ENCODE measurements at regions not wholly inside any gene's neighbourhood (a gene's known extent, or its start where the extent isn't known, plus 50 kb on each side); places are given as distances from the start of the nearest gene placed in this dataset.

DNA sequence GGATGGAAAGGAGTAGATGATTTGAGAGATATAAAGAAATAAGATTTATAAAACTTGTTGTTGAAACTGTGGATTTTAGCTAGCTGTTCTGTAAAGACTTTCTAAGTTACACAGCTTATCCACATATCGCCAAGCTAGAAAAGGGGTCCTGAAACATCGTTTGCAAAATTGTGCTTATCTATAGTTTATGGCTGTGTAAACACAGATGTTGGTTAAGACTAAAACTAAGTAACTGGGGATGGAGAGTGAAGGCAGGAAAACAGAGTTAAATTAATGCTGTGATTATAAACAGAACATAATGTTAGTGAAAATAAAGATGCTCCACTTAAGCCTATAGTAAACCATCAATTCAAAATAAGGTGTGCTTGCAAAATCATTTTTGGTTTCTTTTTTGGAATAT, 311.3 kb upstream of the DDHD1 start:
- TF ChIP-seq, protein P1, sequence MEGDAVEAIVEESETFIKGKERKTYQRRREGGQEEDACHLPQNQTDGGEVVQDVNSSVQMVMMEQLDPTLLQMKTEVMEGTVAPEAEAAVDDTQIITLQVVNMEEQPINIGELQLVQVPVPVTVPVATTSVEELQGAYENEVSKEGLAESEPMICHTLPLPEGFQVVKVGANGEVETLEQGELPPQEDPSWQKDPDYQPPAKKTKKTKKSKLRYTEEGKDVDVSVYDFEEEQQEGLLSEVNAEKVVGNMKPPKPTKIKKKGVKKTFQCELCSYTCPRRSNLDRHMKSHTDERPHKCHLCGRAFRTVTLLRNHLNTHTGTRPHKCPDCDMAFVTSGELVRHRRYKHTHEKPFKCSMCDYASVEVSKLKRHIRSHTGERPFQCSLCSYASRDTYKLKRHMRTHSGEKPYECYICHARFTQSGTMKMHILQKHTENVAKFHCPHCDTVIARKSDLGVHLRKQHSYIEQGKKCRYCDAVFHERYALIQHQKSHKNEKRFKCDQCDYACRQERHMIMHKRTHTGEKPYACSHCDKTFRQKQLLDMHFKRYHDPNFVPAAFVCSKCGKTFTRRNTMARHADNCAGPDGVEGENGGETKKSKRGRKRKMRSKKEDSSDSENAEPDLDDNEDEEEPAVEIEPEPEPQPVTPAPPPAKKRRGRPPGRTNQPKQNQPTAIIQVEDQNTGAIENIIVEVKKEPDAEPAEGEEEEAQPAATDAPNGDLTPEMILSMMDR (IDR thresholded peaks at IDR 0.05; ENCODE audit: insufficient read depth, low read length), result no peak
- TF ChIP-seq, protein P2, sequence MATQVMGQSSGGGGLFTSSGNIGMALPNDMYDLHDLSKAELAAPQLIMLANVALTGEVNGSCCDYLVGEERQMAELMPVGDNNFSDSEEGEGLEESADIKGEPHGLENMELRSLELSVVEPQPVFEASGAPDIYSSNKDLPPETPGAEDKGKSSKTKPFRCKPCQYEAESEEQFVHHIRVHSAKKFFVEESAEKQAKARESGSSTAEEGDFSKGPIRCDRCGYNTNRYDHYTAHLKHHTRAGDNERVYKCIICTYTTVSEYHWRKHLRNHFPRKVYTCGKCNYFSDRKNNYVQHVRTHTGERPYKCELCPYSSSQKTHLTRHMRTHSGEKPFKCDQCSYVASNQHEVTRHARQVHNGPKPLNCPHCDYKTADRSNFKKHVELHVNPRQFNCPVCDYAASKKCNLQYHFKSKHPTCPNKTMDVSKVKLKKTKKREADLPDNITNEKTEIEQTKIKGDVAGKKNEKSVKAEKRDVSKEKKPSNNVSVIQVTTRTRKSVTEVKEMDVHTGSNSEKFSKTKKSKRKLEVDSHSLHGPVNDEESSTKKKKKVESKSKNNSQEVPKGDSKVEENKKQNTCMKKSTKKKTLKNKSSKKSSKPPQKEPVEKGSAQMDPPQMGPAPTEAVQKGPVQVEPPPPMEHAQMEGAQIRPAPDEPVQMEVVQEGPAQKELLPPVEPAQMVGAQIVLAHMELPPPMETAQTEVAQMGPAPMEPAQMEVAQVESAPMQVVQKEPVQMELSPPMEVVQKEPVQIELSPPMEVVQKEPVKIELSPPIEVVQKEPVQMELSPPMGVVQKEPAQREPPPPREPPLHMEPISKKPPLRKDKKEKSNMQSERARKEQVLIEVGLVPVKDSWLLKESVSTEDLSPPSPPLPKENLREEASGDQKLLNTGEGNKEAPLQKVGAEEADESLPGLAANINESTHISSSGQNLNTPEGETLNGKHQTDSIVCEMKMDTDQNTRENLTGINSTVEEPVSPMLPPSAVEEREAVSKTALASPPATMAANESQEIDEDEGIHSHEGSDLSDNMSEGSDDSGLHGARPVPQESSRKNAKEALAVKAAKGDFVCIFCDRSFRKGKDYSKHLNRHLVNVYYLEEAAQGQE (IDR thresholded peaks at IDR 0.05; ENCODE audit: insufficient replicate concordance, low read depth), result no peak

All from HL-60 (cell line).